Osteocyte (in vitro differentiated cells): ENCODE measurements at regions not wholly inside any gene's neighbourhood (a gene's known extent, or its start where the extent isn't known, plus 50 kb on each side); places are given as distances from the start of the nearest gene placed in this dataset.

Experiments
- DNase-seq: peaks from one replicate; pipeline ENCODE4 v3.0.0; 2021; ENCODE audit warnings: mixed read lengths; ENCODE audit not compliant: unreplicated experiment; ENCODE audit errors: extremely low spot score
- H3K27ac Mint-ChIP-seq: one replicate; pipeline ENCODE4 v1.8.0; 2021; ENCODE audit warnings: mild to moderate bottlenecking, mixed read lengths; ENCODE audit not compliant: unreplicated experiment
- H3K27me3 Mint-ChIP-seq: one replicate; pipeline ENCODE4 v1.8.0; 2021; ENCODE audit warnings: mixed read lengths; ENCODE audit not compliant: unreplicated experiment
- H3K36me3 Mint-ChIP-seq: one replicate; pipeline ENCODE4 v1.8.0; 2021; ENCODE audit warnings: mixed read lengths; ENCODE audit not compliant: unreplicated experiment
- H3K4me1 Mint-ChIP-seq: one replicate; pipeline ENCODE4 v1.8.0; 2021; ENCODE audit warnings: mixed read lengths; ENCODE audit not compliant: unreplicated experiment
- H3K4me3 Mint-ChIP-seq: one replicate; pipeline ENCODE4 v1.8.0; 2021; ENCODE audit warnings: mild to moderate bottlenecking, moderate library complexity, mixed read lengths; ENCODE audit not compliant: unreplicated experiment
- H3K9me3 Mint-ChIP-seq: one replicate; pipeline ENCODE4 v1.8.0; 2021; ENCODE audit warnings: mixed read lengths; ENCODE audit not compliant: unreplicated experiment
- CTCF ChIP-seq: fragments of 200-600 bp; sonication (generic); IDR thresholded peaks from 2 replicates; pipeline ENCODE4 v1.5.0; 2021; ENCODE audit warnings: antibody characterized with exemption, mild to moderate bottlenecking, moderate library complexity

- TF ChIP-seq CTCF = no peak
- no peak for DNase-seq
- Mint-ChIP-seq H3K4me1 (no peaks in the 10 kb centered on the region), H3K27ac (no peak overlapping the region), H3K9me3 (peaks cover 11% of the 10 kb centered on the region), H3K27me3 (no peaks in the 10 kb centered on the region), H3K36me3 (no peaks in the 10 kb centered on the region), H3K4me3 (no peak overlapping the region)
Measured at GRCh38 chr11:98180921-98181320, 839.8 kb upstream of the CNTN5 start.

- no peak for DNase-seq
- no peak overlapping the region for H3K4me3 Mint-ChIP-seq
- peaks cover 16% of the 10 kb centered on the region for H3K9me3 Mint-ChIP-seq
- no peaks in the 10 kb centered on the region for H3K27me3 Mint-ChIP-seq
- no peak for TF ChIP-seq CTCF
- no peaks in the 10 kb centered on the region for H3K4me1 Mint-ChIP-seq
- no peaks in the 10 kb centered on the region for H3K36me3 Mint-ChIP-seq
- H3K27ac Mint-ChIP-seq = no peak overlapping the region
Measured at GRCh38 chr11:98183034-98183433, 837.7 kb upstream of the CNTN5 start.

GRCh38 chr11:98185245-98185644, 835.5 kb upstream of the CNTN5 start:
- Mint-ChIP-seq H3K4me3 (no peak overlapping the region), H3K27ac (no peak overlapping the region), H3K36me3 (no peaks in the 10 kb centered on the region), H3K9me3 (peaks cover 16% of the 10 kb centered on the region), H3K27me3 (no peaks in the 10 kb centered on the region), H3K4me1 (no peaks in the 10 kb centered on the region)
- no peak for TF ChIP-seq CTCF
- DNase-seq = no peak

- DNase-seq = no peak
- no peak for TF ChIP-seq CTCF
- Mint-ChIP-seq H3K36me3 (no peaks in the 10 kb centered on the region), H3K4me1 (no peaks in the 10 kb centered on the region), H3K27me3 (no peaks in the 10 kb centered on the region), H3K9me3 (no peaks in the 10 kb centered on the region), H3K27ac (no peak overlapping the region), H3K4me3 (no peak overlapping the region)
Measured at GRCh38 chr11:98194611-98195010, 826.1 kb upstream of the CNTN5 start.

- H3K9me3 Mint-ChIP-seq = no peaks in the 10 kb centered on the region
Measured at GRCh38 chr11:98195300-98195699, 825.4 kb upstream of the CNTN5 start.

More at GRCh38 chr11:98195300-98195699, 825.4 kb upstream of the CNTN5 start:
- DNase-seq = no peak
- no peaks in the 10 kb centered on the region for H3K36me3 Mint-ChIP-seq
- H3K4me1 Mint-ChIP-seq = no peaks in the 10 kb centered on the region
- no peak overlapping the region for H3K4me3 Mint-ChIP-seq
- no peaks in the 10 kb centered on the region for H3K27me3 Mint-ChIP-seq
- TF ChIP-seq CTCF = no peak
- H3K27ac Mint-ChIP-seq = no peak overlapping the region
